ENCODE measurements at regions not wholly inside any gene's neighbourhood (a gene's known extent, or its start where the extent isn't known, plus 50 kb on each side); places are given as distances from the start of the nearest gene placed in this dataset.

DNA sequence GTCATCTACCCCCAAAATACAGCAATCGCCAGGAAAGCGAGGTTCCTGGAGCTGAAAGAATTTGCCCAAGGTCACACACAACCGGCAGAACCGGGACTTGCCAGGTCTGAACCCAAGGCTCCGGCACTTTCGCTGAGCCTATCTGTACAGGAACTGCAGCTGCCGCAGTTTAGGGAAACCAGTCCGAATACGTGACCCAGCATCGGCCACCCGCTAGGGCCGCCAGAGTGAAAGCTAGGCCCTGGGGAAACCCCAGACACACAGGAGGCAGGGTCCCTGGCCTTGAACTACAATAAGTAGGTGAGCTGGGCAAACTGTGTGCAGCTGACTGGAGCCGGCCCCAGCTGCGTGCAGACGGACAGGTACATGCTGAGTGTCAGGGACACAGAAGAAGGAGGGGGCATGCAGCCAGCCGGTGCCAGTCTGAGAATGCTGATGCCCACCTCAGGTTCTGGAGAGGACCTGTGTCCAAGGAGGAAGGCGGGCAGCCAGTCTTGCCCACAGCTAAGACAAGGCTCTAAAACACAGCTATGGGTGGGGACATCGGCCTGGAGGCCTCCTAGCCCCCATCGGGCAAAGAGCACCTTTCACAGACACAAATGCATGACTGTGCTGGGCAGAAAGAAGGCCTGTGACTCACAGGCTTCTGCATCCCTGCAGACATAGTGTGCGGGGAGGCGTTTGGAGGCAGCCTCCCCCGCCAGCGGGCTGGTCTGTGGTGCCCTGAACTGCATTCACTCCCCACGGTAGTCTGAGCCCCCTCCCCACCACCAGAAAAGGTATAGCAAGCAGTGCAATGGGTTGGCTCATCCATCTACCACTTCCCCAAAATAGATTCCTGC lies 107.4 kb upstream of the ID2 start:
- H3K9ac ChIP-seq (ENCODE audit: low read depth in 1 of 2, low read length in 2 of 2), result no peak overlapping the region
- no peak for DNase-seq (ENCODE audit: low spot score)
- no peak overlapping the region for H3K4me3 ChIP-seq (ENCODE audit: low read depth in 1 of 3, low read length in 3 of 3)
- H3K9me3 ChIP-seq (ENCODE audit: control insufficient read depth in 4 of 4, low read length in 3 of 4), result no peaks in the 10 kb centered on the region
- H3K4me1 ChIP-seq (ENCODE audit: control insufficient read depth in 4 of 4, insufficient read depth in 4 of 4, low read length in 3 of 4), result peaks cover 0 to 11% (median 2%) of the 10 kb centered on the region in 4 donors
- H3K27ac ChIP-seq (ENCODE audit: low read depth in 1 of 2, low read length in 2 of 2), result no peak overlapping the region
- WGBS, result 82% methylated on average over 24 of the region's 24 CpGs
- H3K36me3 ChIP-seq (ENCODE audit: control insufficient read depth in 4 of 4, insufficient read depth in 3 of 4, low read depth in 1 of 4, low read length in 3 of 4), result no peaks in the 10 kb centered on the region
- no peaks in the 10 kb centered on the region for H3K27me3 ChIP-seq (ENCODE audit: control insufficient read depth in 4 of 4, insufficient read depth in 4 of 4, low read length in 3 of 4)
- TF ChIP-seq YY1 (IDR thresholded peaks at IDR 0.05) (no peak), FOXA2 (IDR thresholded peaks at IDR 0.05) (no peak), FOXA1 (IDR thresholded peaks at IDR 0.05) (no peak), EGR1 (IDR thresholded peaks at IDR 0.05; ENCODE audit: low read depth in 2 of 2) (no peak), RAD21 (IDR thresholded peaks at IDR 0.05) (no peak), NR2F2 (IDR thresholded peaks at IDR 0.05) (no peak), RXRA (IDR thresholded peaks at IDR 0.05) (no peak), HNF4G (IDR thresholded peaks at IDR 0.05) (no peak), SP1 (IDR thresholded peaks at IDR 0.05) (no peak), GABPA (IDR thresholded peaks at IDR 0.05 in 1 of 2, conservative IDR thresholded peaks at IDR 0.05 in 1 of 2) (no peak), HNF4A (conservative IDR thresholded peaks at IDR 0.05) (no peak), JUND (IDR thresholded peaks at IDR 0.05) (no peak), TAF1 (conservative IDR thresholded peaks at IDR 0.05) (no peak)
- TF ChIP-seq, protein P1, sequence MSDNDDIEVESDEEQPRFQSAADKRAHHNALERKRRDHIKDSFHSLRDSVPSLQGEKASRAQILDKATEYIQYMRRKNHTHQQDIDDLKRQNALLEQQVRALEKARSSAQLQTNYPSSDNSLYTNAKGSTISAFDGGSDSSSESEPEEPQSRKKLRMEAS (IDR thresholded peaks at IDR 0.05), result no peak
- TF ChIP-seq, protein P2, sequence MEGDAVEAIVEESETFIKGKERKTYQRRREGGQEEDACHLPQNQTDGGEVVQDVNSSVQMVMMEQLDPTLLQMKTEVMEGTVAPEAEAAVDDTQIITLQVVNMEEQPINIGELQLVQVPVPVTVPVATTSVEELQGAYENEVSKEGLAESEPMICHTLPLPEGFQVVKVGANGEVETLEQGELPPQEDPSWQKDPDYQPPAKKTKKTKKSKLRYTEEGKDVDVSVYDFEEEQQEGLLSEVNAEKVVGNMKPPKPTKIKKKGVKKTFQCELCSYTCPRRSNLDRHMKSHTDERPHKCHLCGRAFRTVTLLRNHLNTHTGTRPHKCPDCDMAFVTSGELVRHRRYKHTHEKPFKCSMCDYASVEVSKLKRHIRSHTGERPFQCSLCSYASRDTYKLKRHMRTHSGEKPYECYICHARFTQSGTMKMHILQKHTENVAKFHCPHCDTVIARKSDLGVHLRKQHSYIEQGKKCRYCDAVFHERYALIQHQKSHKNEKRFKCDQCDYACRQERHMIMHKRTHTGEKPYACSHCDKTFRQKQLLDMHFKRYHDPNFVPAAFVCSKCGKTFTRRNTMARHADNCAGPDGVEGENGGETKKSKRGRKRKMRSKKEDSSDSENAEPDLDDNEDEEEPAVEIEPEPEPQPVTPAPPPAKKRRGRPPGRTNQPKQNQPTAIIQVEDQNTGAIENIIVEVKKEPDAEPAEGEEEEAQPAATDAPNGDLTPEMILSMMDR (IDR thresholded peaks at IDR 0.05; ENCODE audit: low read depth, low read length, missing input control), result no peak
- TF ChIP-seq, protein P3, sequence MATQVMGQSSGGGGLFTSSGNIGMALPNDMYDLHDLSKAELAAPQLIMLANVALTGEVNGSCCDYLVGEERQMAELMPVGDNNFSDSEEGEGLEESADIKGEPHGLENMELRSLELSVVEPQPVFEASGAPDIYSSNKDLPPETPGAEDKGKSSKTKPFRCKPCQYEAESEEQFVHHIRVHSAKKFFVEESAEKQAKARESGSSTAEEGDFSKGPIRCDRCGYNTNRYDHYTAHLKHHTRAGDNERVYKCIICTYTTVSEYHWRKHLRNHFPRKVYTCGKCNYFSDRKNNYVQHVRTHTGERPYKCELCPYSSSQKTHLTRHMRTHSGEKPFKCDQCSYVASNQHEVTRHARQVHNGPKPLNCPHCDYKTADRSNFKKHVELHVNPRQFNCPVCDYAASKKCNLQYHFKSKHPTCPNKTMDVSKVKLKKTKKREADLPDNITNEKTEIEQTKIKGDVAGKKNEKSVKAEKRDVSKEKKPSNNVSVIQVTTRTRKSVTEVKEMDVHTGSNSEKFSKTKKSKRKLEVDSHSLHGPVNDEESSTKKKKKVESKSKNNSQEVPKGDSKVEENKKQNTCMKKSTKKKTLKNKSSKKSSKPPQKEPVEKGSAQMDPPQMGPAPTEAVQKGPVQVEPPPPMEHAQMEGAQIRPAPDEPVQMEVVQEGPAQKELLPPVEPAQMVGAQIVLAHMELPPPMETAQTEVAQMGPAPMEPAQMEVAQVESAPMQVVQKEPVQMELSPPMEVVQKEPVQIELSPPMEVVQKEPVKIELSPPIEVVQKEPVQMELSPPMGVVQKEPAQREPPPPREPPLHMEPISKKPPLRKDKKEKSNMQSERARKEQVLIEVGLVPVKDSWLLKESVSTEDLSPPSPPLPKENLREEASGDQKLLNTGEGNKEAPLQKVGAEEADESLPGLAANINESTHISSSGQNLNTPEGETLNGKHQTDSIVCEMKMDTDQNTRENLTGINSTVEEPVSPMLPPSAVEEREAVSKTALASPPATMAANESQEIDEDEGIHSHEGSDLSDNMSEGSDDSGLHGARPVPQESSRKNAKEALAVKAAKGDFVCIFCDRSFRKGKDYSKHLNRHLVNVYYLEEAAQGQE (IDR thresholded peaks at IDR 0.05), result no peak
- TF ChIP-seq, protein P4, sequence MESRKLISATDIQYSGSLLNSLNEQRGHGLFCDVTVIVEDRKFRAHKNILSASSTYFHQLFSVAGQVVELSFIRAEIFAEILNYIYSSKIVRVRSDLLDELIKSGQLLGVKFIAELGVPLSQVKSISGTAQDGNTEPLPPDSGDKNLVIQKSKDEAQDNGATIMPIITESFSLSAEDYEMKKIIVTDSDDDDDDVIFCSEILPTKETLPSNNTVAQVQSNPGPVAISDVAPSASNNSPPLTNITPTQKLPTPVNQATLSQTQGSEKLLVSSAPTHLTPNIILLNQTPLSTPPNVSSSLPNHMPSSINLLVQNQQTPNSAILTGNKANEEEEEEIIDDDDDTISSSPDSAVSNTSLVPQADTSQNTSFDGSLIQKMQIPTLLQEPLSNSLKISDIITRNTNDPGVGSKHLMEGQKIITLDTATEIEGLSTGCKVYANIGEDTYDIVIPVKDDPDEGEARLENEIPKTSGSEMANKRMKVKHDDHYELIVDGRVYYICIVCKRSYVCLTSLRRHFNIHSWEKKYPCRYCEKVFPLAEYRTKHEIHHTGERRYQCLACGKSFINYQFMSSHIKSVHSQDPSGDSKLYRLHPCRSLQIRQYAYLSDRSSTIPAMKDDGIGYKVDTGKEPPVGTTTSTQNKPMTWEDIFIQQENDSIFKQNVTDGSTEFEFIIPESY (IDR thresholded peaks at IDR 0.05), result no peak
